ENCODE measurements at regions not wholly inside any gene's neighbourhood (a gene's known extent, or its start where the extent isn't known, plus 50 kb on each side); places are given as distances from the start of the nearest gene placed in this dataset.

DNA sequence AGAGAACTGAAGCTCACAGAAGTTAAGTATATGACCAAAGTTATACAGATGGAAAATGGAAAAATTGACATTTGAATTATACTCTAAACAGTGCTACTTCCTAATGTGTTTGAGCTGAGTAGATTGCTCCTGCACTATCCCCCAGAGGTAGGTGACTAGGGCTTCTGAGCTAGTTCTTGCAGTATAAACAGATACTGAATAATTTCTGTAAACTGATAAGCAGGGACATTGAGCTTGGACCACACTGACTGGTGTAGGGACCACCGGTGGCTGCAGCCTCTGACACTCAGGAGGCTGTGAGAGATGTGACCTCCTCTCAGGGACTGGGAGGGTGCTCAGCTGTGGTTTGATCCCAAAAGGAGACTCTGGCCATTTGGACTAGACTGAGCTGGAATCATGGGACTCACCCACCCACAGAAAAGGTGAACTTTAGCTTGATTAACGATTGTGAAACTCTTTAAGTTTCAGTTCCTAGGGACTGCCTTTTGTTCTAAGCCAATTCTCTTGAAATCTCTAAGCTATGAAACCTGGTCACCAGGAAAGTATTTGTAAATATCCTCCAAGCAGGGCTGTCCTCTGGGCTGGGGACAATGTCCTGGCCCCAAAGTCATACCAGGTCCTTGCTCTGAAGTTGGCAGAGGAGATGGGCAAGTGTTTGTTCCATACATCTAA, 291.5 kb downstream of the SEC61B start:
- H3K79me2 ChIP-seq (ENCODE audit: control insufficient read depth in 1 of 2, insufficient read depth in 2 of 2, low read length in 2 of 2), result no peaks in the 10 kb centered on the region
- ChIA-PET POLR2A (ENCODE audit: partially characterized antibody) (interaction anchor here (0.6 kb wide), 1 partner anchor 97 kb away, joined by 3 read pairs; no protein-coding TSS in a partner anchor), CTCF (ENCODE audit: partially characterized antibody) (interaction anchor here (0.9 to 2.0 kb wide), 9 partner anchors 9 to 497 kb away, joined by 3 to 5 read pairs (median 3); no protein-coding TSS in a partner anchor)
- no peak for TF ChIP-seq SP4 (IDR thresholded peaks at IDR 0.05; ENCODE audit: low read length)
- TF ChIP-seq SIX5 (IDR thresholded peaks at IDR 0.05; ENCODE audit: low read depth, low read length), result no peak
- no peak for TF ChIP-seq BACH1 (IDR thresholded peaks at IDR 0.05; ENCODE audit: low read length)
- TF ChIP-seq NRF1 (IDR thresholded peaks at IDR 0.05; ENCODE audit: low read depth, low read length), result no peak
- no peak for TF ChIP-seq GABPA (IDR thresholded peaks at IDR 0.05; ENCODE audit: borderline replicate concordance, insufficient read depth, low read length)
- TF ChIP-seq JUN (IDR thresholded peaks at IDR 0.05; ENCODE audit: low read depth, low read length), result no peak
- no peak for TF ChIP-seq SRF (IDR thresholded peaks at IDR 0.05; ENCODE audit: low read depth, low read length)
- TF ChIP-seq BRCA1 (IDR thresholded peaks at IDR 0.05; ENCODE audit: low read depth, low read length), result no peak
- TF ChIP-seq GTF2F1 (IDR thresholded peaks at IDR 0.05; ENCODE audit: borderline replicate concordance, low read depth, low read length), result no peak
- no peak for TF ChIP-seq TAF7 (optimal IDR thresholded peaks at IDR 0.05; ENCODE audit: borderline replicate concordance, low read depth, low read length)
- no peak for TF ChIP-seq CTBP2 (IDR thresholded peaks at IDR 0.05; ENCODE audit: borderline replicate concordance, insufficient read depth, insufficient read length, low read length)
- TF ChIP-seq TEAD4 (IDR thresholded peaks at IDR 0.05; ENCODE audit: low read depth, low read length), result no peak
- no peak for TF ChIP-seq EZH2 (IDR thresholded peaks at IDR 0.05; ENCODE audit: low read depth, low read length, severe bottlenecking)
- no peak for TF ChIP-seq SIN3A (conservative IDR thresholded peaks at IDR 0.05 in 1 of 2, IDR thresholded peaks at IDR 0.05 in 1 of 2; ENCODE audit: low read depth in 1 of 2, low read length in 2 of 2)

More for the DNA sequence above, 291.5 kb downstream of the SEC61B start:
- no peak overlapping the region for H2AFZ ChIP-seq (ENCODE audit: low read length)
- H3K56ac ChIP-seq (replicated peaks; ENCODE audit: insufficient read length, low read depth, low read length), result no peak overlapping the region
- H3K4me3 ChIP-seq (ENCODE audit: extremely low read depth in 1 of 4, insufficient read depth in 2 of 4, low read depth in 3 of 4, low read length in 4 of 4), result no peak overlapping the region
- no peaks in the 10 kb centered on the region for H3K23me2 ChIP-seq (ENCODE audit: low read depth, low read length)
- no peak overlapping the region for H2AK5ac ChIP-seq (ENCODE audit: low read depth, low read length)
- H4K91ac ChIP-seq (replicated peaks; ENCODE audit: insufficient read length, low read length), result no peak overlapping the region
- no peak overlapping the region for H3K9ac ChIP-seq (replicated peaks in 1 of 4; ENCODE audit: extremely low read depth in 1 of 4, low read depth in 3 of 4, low read length in 3 of 4)
- no peak overlapping the region for H2BK20ac ChIP-seq (ENCODE audit: low read length)
- no peak for DNase-seq (ENCODE audit: low read depth in 1 of 2, low spot score in 2 of 2)
- no peak overlapping the region for H4K5ac ChIP-seq (ENCODE audit: insufficient read length, low read depth, low read length)
- H2BK120ac ChIP-seq (replicated peaks; ENCODE audit: low read depth, low read length), result no peak overlapping the region
- H3K23ac ChIP-seq (ENCODE audit: insufficient read length), result no peak overlapping the region
- H3K14ac ChIP-seq (ENCODE audit: insufficient read length), result no peak overlapping the region
- no peak overlapping the region for H3K4ac ChIP-seq (replicated peaks; ENCODE audit: insufficient read length, low read depth, low read length)
- no peak overlapping the region for H3K18ac ChIP-seq (ENCODE audit: extremely low read depth, low read length)
- no peak overlapping the region for H3K4me2 ChIP-seq (ENCODE audit: insufficient read depth in 1 of 2, low read depth in 2 of 2, low read length in 2 of 2)
- no peaks in the 10 kb centered on the region for H3K27me3 ChIP-seq (replicated peaks in 1 of 4; ENCODE audit: control insufficient read depth in 3 of 4, extremely low read depth in 1 of 4, insufficient read depth in 3 of 4, low read length in 3 of 4)
- H3K4me1 ChIP-seq (replicated peaks in 1 of 4; ENCODE audit: control insufficient read depth in 3 of 4, insufficient read depth in 4 of 4, low read length in 3 of 4), result 0 out of 7 replicates have a peak, but pooled peaks cover 0 to 2% (median 0%) of the 10 kb centered on the region in 4 experiments
- H3K79me1 ChIP-seq (ENCODE audit: low read depth, low read length), result no peaks in the 10 kb centered on the region
- whole genome bisulfite sequencing, 2 experiments (ENCODE audit: extremely low coverage in 1 of 2, insufficient coverage in 1 of 2, insufficient read length in 1 of 2, insufficient replicate concordance in 2 of 2, low coverage in 1 of 2, low lambda C conversion rate in 2 of 2, missing lambda C conversion rate in 1 of 2), result 94% methylated on average over 2 of the region's 2 CpGs; no CpG with 5 or more reads in 1 of the 2 experiments
- H2BK15ac ChIP-seq (ENCODE audit: low read length), result no peak overlapping the region
- no peak for FAIRE-seq
- no peaks in the 10 kb centered on the region for H4K20me1 ChIP-seq (replicated peaks in 1 of 2; ENCODE audit: control insufficient read depth in 1 of 2, insufficient read depth in 2 of 2, low read length in 2 of 2)
- H3K36me3 ChIP-seq (ENCODE audit: control insufficient read depth in 2 of 4, insufficient read depth in 4 of 4, low read length in 3 of 4), result no peaks in the 10 kb centered on the region
- H3K27ac ChIP-seq (ENCODE audit: low read depth, low read length), result no peak overlapping the region
- H3K9me3 ChIP-seq (ENCODE audit: insufficient read depth in 2 of 2, low read depth in 1 of 2, low read length in 1 of 2), result no peaks in the 10 kb centered on the region
- H4K8ac ChIP-seq (ENCODE audit: extremely low read depth, insufficient read depth, low read length), result no peak overlapping the region
- 0 out of 2 replicates have a peak overlapping the region, but pooled peaks have one; percentile 45 for H2BK5ac ChIP-seq (ENCODE audit: low read depth, low read length)
- H2BK12ac ChIP-seq (ENCODE audit: low read depth, low read length), result no peak overlapping the region
